PC-9 (cell line): ENCODE measurements at regions not wholly inside any gene's neighbourhood (a gene's known extent, or its start where the extent isn't known, plus 50 kb on each side); places are given as distances from the start of the nearest gene placed in this dataset.

Source experiments
- CTCF ChIP-seq: fragments of 200-600 bp; sonication (generic); conservative IDR thresholded peaks from 2 replicates; pipeline ENCODE4 v1.6.1; 2017; ENCODE audit warnings: mixed run types, antibody characterized with exemption, mild to moderate bottlenecking, moderate library complexity
- EZH2 ChIP-seq: fragments of 200-600 bp; sonication (generic); IDR thresholded peaks from 2 replicates; pipeline ENCODE4 v1.8.0; 2017; ENCODE audit warnings: antibody characterized with exemption, low read depth

GRCh38 chr12:87160848-87161601 lies 868.2 kb downstream of the C12orf50 start:
- no peak for TF ChIP-seq EZH2
- no peak for TF ChIP-seq CTCF
